ENCODE measurements at regions not wholly inside any gene's neighbourhood (a gene's known extent, or its start where the extent isn't known, plus 50 kb on each side); places are given as distances from the start of the nearest gene placed in this dataset.
"Not testable (repeated sequence)": the region's sequence is repeated elsewhere in the genome, so short reads cannot be mapped to it uniquely, and the experiment has no call there.

- DNase-seq (ENCODE audit: low read depth in 2 of 2): no peak
Measured at GRCh38 chr6:14217728-14218518, 100.4 kb downstream of the CD83 start.

GRCh38 chr6:14218519-14218800 is 100.9 kb downstream of the CD83 start:
- DNase-seq (ENCODE audit: low read depth in 2 of 2): no peak

GRCh38 chr6:14221564-14222279 is 104.2 kb downstream of the CD83 start:
- DNase-seq (ENCODE audit: low read depth in 2 of 2): no peak

GRCh38 chr6:14222956-14223355 is 105.4 kb downstream of the CD83 start:
- DNase-seq (ENCODE audit: low read depth in 2 of 2): no peak

GRCh38 chr6:14224359-14225103 is 107.0 kb downstream of the CD83 start:
- no peak for DNase-seq (ENCODE audit: low read depth in 2 of 2)

- no peak for DNase-seq (ENCODE audit: low read depth in 2 of 2)
Measured at GRCh38 chr6:14226051-14226660, 108.6 kb downstream of the CD83 start.

GRCh38 chr6:14228571-14228970 is 111.0 kb downstream of the CD83 start:
- no peak for DNase-seq (ENCODE audit: low read depth in 2 of 2)

GRCh38 chr6:14231071-14231483 is 113.5 kb downstream of the CD83 start:
- no peak for DNase-seq (ENCODE audit: low read depth in 2 of 2)

GRCh38 chr6:14231501-14232280 is 114.1 kb downstream of the CD83 start:
- DNase-seq (ENCODE audit: low read depth in 2 of 2): no peak

- no peak for DNase-seq (ENCODE audit: low read depth in 2 of 2)
Measured at GRCh38 chr6:14232889-14233288, 115.3 kb downstream of the CD83 start.

GRCh38 chr6:14235653-14236356 is 118.2 kb downstream of the CD83 start:
- DNase-seq (ENCODE audit: low read depth in 2 of 2): no peak

GRCh38 chr6:14239097-14239496 is 121.5 kb downstream of the CD83 start:
- no peak for DNase-seq (ENCODE audit: low read depth in 2 of 2)

- DNase-seq (ENCODE audit: low read depth in 2 of 2): no peak
Measured at GRCh38 chr6:14240411-14241166, 123.0 kb downstream of the CD83 start.

GRCh38 chr6:14241255-14242070 is 123.9 kb downstream of the CD83 start:
- DNase-seq (ENCODE audit: low read depth in 2 of 2): no peak

- DNase-seq (ENCODE audit: low read depth in 2 of 2): not testable (repeated sequence)
Measured at GRCh38 chr6:14242912-14243311, 125.3 kb downstream of the CD83 start.

GRCh38 chr6:14243597-14243996 is 126.0 kb downstream of the CD83 start:
- no peak for DNase-seq (ENCODE audit: low read depth in 2 of 2)

GRCh38 chr6:14246876-14247275 is 129.3 kb downstream of the CD83 start:
- no peak for DNase-seq (ENCODE audit: low read depth in 2 of 2)

GRCh38 chr6:14250573-14250972 is 133.0 kb downstream of the CD83 start:
- no peak for DNase-seq (ENCODE audit: low read depth in 2 of 2)

- DNase-seq (ENCODE audit: low read depth in 2 of 2): no peak
Measured at GRCh38 chr6:14252271-14252850, 134.8 kb downstream of the CD83 start.

All from stimulated activated CD8-positive, alpha-beta memory T cell treated with anti-CD3 and anti-CD28 coated beads, Interleukin-2, amount 100 ng/mL, for 1 hour (primary cell).